Liver (tissue), 3 donors: ENCODE measurements at regions not wholly inside any gene's neighbourhood (a gene's known extent, or its start where the extent isn't known, plus 50 kb on each side); places are given as distances from the start of the nearest gene placed in this dataset.

ENCODE experiments used
- EGR1 ChIP-seq, 2 donors: IDR thresholded peaks; 2 replicates each; pipeline ENCODE4 v1.6.1; 2016 to 2018; ENCODE audit warnings: antibody characterized with exemption in 2 of 2, low read depth in 2 of 2
- FOXA1 ChIP-seq: IDR thresholded peaks from 2 replicates; pipeline ENCODE4 v1.6.1; 2016; ENCODE audit warnings: antibody characterized with exemption
- GABPA ChIP-seq, 2 donors: IDR thresholded peaks in 1 of 2; conservative IDR thresholded peaks in 1 of 2; 2 replicates each; pipeline ENCODE4 v1.6.1; 2016; ENCODE audit warnings: antibody characterized with exemption in 2 of 2, mild to moderate bottlenecking in 1 of 2, moderate library complexity in 1 of 2
- HNF4A ChIP-seq, 2 donors: conservative IDR thresholded peaks; 2 replicates each; pipeline ENCODE4 v1.6.1; 2016; ENCODE audit warnings: antibody characterized with exemption in 2 of 2, mild to moderate bottlenecking in 2 of 2
- HNF4G ChIP-seq: IDR thresholded peaks from 2 replicates; pipeline ENCODE4 v1.6.1; 2016; ENCODE audit warnings: antibody characterized with exemption
- JUND ChIP-seq, 2 donors: IDR thresholded peaks; 2 replicates each; pipeline ENCODE4 v1.6.1; 2016; ENCODE audit warnings: antibody characterized with exemption in 2 of 2
- RAD21 ChIP-seq, 2 donors: IDR thresholded peaks; 2 replicates each; pipeline ENCODE4 v1.6.1; 2016; ENCODE audit warnings: antibody characterized with exemption in 2 of 2, mild to moderate bottlenecking in 2 of 2
- SP1 ChIP-seq: IDR thresholded peaks from 2 replicates; pipeline ENCODE4 v1.6.1; 2018; ENCODE audit warnings: antibody characterized with exemption, mild to moderate bottlenecking
- TAF1 ChIP-seq: conservative IDR thresholded peaks from 2 replicates; pipeline ENCODE4 v1.6.1; 2016; ENCODE audit warnings: antibody characterized with exemption, mild to moderate bottlenecking
- YY1 ChIP-seq: IDR thresholded peaks from 2 replicates; pipeline ENCODE4 v1.6.1; 2016; ENCODE audit warnings: antibody characterized with exemption, mild to moderate bottlenecking
- TF ChIP-seq, protein P1 (sequence below): fragments of 150-350 bp; IDR thresholded peaks from 2 replicates; pipeline ENCODE4 v1.5.1; 2017; ENCODE audit warnings: improper control_type of control experiment, low read depth, low read length; ENCODE audit not compliant: missing input control
- TF ChIP-seq, protein P2 (sequence below): IDR thresholded peaks from 2 replicates; pipeline ENCODE4 v1.6.1; 2016; ENCODE audit warnings: antibody characterized with exemption, mild to moderate bottlenecking
- TF ChIP-seq, protein P3 (sequence below): IDR thresholded peaks from 2 replicates; pipeline ENCODE4 v1.6.1; 2016; ENCODE audit warnings: antibody characterized with exemption
- TF ChIP-seq, protein P4 (sequence below): IDR thresholded peaks from 2 replicates; pipeline ENCODE4 v1.6.1; 2016; ENCODE audit warnings: antibody characterized with exemption
- donor health status: healthy.
- donor health status: healthy.

DNA sequence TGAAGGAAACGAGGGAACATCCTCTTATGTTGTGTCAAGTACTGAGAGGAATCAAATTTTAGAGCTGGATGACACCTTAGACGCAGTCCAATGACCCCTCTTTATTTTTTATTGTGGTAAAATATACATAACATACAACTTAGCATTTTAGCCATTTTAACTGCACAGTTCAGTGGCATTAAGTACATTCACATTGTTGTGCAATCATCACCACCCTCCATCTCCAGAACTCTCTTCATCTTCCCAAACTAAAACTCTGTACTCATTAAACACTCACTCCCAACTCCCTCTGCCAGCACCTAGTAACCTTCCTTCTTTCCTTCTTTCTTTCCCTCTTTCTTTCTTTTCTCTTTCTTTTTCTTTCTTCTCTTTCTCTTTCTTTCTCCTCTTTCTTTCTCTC, 97.2 kb upstream of the SLC24A4 start:
- TF ChIP-seq, protein P1, sequence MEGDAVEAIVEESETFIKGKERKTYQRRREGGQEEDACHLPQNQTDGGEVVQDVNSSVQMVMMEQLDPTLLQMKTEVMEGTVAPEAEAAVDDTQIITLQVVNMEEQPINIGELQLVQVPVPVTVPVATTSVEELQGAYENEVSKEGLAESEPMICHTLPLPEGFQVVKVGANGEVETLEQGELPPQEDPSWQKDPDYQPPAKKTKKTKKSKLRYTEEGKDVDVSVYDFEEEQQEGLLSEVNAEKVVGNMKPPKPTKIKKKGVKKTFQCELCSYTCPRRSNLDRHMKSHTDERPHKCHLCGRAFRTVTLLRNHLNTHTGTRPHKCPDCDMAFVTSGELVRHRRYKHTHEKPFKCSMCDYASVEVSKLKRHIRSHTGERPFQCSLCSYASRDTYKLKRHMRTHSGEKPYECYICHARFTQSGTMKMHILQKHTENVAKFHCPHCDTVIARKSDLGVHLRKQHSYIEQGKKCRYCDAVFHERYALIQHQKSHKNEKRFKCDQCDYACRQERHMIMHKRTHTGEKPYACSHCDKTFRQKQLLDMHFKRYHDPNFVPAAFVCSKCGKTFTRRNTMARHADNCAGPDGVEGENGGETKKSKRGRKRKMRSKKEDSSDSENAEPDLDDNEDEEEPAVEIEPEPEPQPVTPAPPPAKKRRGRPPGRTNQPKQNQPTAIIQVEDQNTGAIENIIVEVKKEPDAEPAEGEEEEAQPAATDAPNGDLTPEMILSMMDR: no peak
- TF ChIP-seq RAD21 (IDR thresholded peaks at IDR 0.05) (no peak), JUND (IDR thresholded peaks at IDR 0.05) (no peak), TAF1 (no peak), HNF4A (conservative IDR thresholded peaks at IDR 0.05) (no peak), HNF4G (no peak), GABPA (IDR thresholded peaks at IDR 0.05 in 1 of 2, conservative IDR thresholded peaks at IDR 0.05 in 1 of 2) (no peak), SP1 (no peak), EGR1 (IDR thresholded peaks at IDR 0.05; ENCODE audit: low read depth in 2 of 2) (no peak), YY1 (no peak), FOXA1 (no peak)
- TF ChIP-seq, protein P2, sequence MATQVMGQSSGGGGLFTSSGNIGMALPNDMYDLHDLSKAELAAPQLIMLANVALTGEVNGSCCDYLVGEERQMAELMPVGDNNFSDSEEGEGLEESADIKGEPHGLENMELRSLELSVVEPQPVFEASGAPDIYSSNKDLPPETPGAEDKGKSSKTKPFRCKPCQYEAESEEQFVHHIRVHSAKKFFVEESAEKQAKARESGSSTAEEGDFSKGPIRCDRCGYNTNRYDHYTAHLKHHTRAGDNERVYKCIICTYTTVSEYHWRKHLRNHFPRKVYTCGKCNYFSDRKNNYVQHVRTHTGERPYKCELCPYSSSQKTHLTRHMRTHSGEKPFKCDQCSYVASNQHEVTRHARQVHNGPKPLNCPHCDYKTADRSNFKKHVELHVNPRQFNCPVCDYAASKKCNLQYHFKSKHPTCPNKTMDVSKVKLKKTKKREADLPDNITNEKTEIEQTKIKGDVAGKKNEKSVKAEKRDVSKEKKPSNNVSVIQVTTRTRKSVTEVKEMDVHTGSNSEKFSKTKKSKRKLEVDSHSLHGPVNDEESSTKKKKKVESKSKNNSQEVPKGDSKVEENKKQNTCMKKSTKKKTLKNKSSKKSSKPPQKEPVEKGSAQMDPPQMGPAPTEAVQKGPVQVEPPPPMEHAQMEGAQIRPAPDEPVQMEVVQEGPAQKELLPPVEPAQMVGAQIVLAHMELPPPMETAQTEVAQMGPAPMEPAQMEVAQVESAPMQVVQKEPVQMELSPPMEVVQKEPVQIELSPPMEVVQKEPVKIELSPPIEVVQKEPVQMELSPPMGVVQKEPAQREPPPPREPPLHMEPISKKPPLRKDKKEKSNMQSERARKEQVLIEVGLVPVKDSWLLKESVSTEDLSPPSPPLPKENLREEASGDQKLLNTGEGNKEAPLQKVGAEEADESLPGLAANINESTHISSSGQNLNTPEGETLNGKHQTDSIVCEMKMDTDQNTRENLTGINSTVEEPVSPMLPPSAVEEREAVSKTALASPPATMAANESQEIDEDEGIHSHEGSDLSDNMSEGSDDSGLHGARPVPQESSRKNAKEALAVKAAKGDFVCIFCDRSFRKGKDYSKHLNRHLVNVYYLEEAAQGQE: no peak
- TF ChIP-seq, protein P3, sequence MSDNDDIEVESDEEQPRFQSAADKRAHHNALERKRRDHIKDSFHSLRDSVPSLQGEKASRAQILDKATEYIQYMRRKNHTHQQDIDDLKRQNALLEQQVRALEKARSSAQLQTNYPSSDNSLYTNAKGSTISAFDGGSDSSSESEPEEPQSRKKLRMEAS: no peak
- TF ChIP-seq, protein P4, sequence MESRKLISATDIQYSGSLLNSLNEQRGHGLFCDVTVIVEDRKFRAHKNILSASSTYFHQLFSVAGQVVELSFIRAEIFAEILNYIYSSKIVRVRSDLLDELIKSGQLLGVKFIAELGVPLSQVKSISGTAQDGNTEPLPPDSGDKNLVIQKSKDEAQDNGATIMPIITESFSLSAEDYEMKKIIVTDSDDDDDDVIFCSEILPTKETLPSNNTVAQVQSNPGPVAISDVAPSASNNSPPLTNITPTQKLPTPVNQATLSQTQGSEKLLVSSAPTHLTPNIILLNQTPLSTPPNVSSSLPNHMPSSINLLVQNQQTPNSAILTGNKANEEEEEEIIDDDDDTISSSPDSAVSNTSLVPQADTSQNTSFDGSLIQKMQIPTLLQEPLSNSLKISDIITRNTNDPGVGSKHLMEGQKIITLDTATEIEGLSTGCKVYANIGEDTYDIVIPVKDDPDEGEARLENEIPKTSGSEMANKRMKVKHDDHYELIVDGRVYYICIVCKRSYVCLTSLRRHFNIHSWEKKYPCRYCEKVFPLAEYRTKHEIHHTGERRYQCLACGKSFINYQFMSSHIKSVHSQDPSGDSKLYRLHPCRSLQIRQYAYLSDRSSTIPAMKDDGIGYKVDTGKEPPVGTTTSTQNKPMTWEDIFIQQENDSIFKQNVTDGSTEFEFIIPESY: no peak
